ENCODE measurements at regions not wholly inside any gene's neighbourhood (a gene's known extent, or its start where the extent isn't known, plus 50 kb on each side); places are given as distances from the start of the nearest gene placed in this dataset.

- TF ChIP-seq ZNF317 (CRISPR knock-in tag; IDR thresholded peaks at IDR 0.05; ENCODE audit: borderline replicate concordance, low read depth) (no peak), FOXJ3 (CRISPR knock-in tag; IDR thresholded peaks at IDR 0.05; ENCODE audit: borderline replicate concordance) (no peak), ETV6 (CRISPR knock-in tag; IDR thresholded peaks at IDR 0.05) (no peak), E2F1 (CRISPR knock-in tag; IDR thresholded peaks at IDR 0.05) (no peak)
Measured at GRCh38 chr4:101556842-101557241, 209.5 kb upstream of the PPP3CA start.
